IMR-90 (cell line): ENCODE measurements at regions not wholly inside any gene's neighbourhood (a gene's known extent, or its start where the extent isn't known, plus 50 kb on each side); places are given as distances from the start of the nearest gene placed in this dataset.

Experiments used
- ATAC-seq: fragments of 200-7000 bp; cut with Tn5 transposase; 2 replicates; pipeline ENCODE4 v1.9.1; 2020; ENCODE audit warnings: low read depth, mild to moderate bottlenecking, moderate library complexity
- BruUV-seq: library from RNA; stranded (reverse); fragments of 400-500 nt; replicated peaks from 2 replicates; lab custom pipeline; 2021; lab: Mats Ljungman, UMichigan
- CTCF ChIA-PET: fragments of 300-600 bp; formaldehyde crosslinking; extraction: SDS; loops from one replicate; lab custom pipeline; 2021; ENCODE audit warnings: antibody characterized with exemption; lab: Yijun Ruan, JAX
- POLR2A ChIA-PET: fragments of 300-600 bp; sonication (Branson Sonifier 250); formaldehyde crosslinking; loops from one replicate; lab custom pipeline; 2022; ENCODE audit warnings: antibody characterized with exemption; ENCODE audit not compliant: unreplicated experiment; lab: Charles Lee
- DNase-seq: peaks from one replicate; pipeline ENCODE4 v3.0.0; 2013
- H2AFZ ChIP-seq: replicated peaks from 2 replicates; pipeline ENCODE3; 2013; ENCODE audit warnings: low read length, mild to moderate bottlenecking; ENCODE audit not compliant: poor library complexity
- H2AK5ac ChIP-seq: 2 replicates; pipeline ENCODE4 v1.6.1; 2013; ENCODE audit warnings: low read depth, low read length, inconsistent platforms
- H2AK9ac ChIP-seq: replicated peaks from 2 replicates; pipeline ENCODE3; 2013; ENCODE audit warnings: mild to moderate bottlenecking, low read depth, low read length, moderate library complexity; ENCODE audit not compliant: poor library complexity
- H2BK120ac ChIP-seq: 2 replicates; pipeline ENCODE4 v1.6.1; 2013; ENCODE audit warnings: low read depth, low read length, inconsistent platforms
- H2BK15ac ChIP-seq: 3 replicates; pipeline ENCODE4 v1.6.1; 2013; ENCODE audit warnings: low read depth, low read length, inconsistent platforms
- H2BK20ac ChIP-seq: 2 replicates; pipeline ENCODE4 v1.6.1; 2013; ENCODE audit warnings: low read depth, mild to moderate bottlenecking, inconsistent platforms, low read length, moderate library complexity
- H2BK5ac ChIP-seq: 2 replicates; pipeline ENCODE4 v1.6.1; 2013; ENCODE audit warnings: mild to moderate bottlenecking, low read depth, low read length, inconsistent platforms; ENCODE audit not compliant: poor library complexity, severe bottlenecking
- H3K14ac ChIP-seq: replicated peaks from 2 replicates; pipeline ENCODE4 v1.6.1; 2013; ENCODE audit warnings: low read depth, low read length, inconsistent platforms
- H3K18ac ChIP-seq: 2 replicates; pipeline ENCODE4 v1.6.1; 2013; ENCODE audit warnings: low read depth, low read length, control low read depth
- H3K23ac ChIP-seq: 2 replicates; pipeline ENCODE4 v1.6.1; 2013; ENCODE audit warnings: low read depth, low read length, inconsistent platforms
- H3K27ac ChIP-seq: 2 replicates; pipeline ENCODE4 v1.5.1; 2013; ENCODE audit warnings: mild to moderate bottlenecking, control low read depth, low read length; ENCODE audit not compliant: insufficient read depth
- H3K27me3 ChIP-seq: 2 replicates; pipeline ENCODE4 v1.6.1; 2013; ENCODE audit warnings: low read length; ENCODE audit not compliant: control insufficient read depth, insufficient read depth
- H3K36me3 ChIP-seq: 2 replicates; pipeline ENCODE4 v1.6.1; 2013; ENCODE audit warnings: low read length, mixed read lengths; ENCODE audit not compliant: control insufficient read depth, insufficient read depth
- H3K4ac ChIP-seq: 2 replicates; pipeline ENCODE4 v1.6.1; 2013; ENCODE audit warnings: low read depth, low read length, inconsistent platforms
- H3K4me1 ChIP-seq: 2 replicates; pipeline ENCODE4 v1.6.1; 2013; ENCODE audit warnings: low read length, mixed read lengths; ENCODE audit not compliant: control insufficient read depth, insufficient read depth
- H3K4me2 ChIP-seq: 2 replicates; pipeline ENCODE4 v1.6.1; 2013; ENCODE audit warnings: low read depth, mild to moderate bottlenecking, control low read depth, low read length, moderate library complexity
- H3K4me3 ChIP-seq: 2 replicates; pipeline ENCODE4 v1.5.1; 2013; ENCODE audit warnings: low read depth, mild to moderate bottlenecking, control low read depth, low read length, moderate library complexity; ENCODE audit not compliant: insufficient read depth
- H3K56ac ChIP-seq: 2 replicates; pipeline ENCODE4 v1.6.1; 2013; ENCODE audit warnings: low read length, inconsistent platforms; ENCODE audit not compliant: insufficient read depth; ENCODE audit errors: extremely low read depth
- H3K79me1 ChIP-seq, 2 experiments: 2 replicates each; pipeline ENCODE4 v1.6.1; 2013; ENCODE audit warnings: low read length in 2 of 2, inconsistent platforms in 1 of 2, low read depth in 1 of 2
- H3K9ac ChIP-seq: 2 replicates; pipeline ENCODE4 v1.6.1; 2013; ENCODE audit warnings: low read depth, low read length, control low read depth
- H3K9me1 ChIP-seq: 2 replicates; pipeline ENCODE4 v1.6.1; 2013; ENCODE audit warnings: low read length, inconsistent platforms; ENCODE audit not compliant: insufficient read depth
- H3K9me3 ChIP-seq: 2 replicates; pipeline ENCODE4 v1.6.1; 2013; ENCODE audit warnings: low read length; ENCODE audit not compliant: control insufficient read depth, insufficient read depth
- H4K20me1 ChIP-seq: 2 replicates; pipeline ENCODE4 v1.6.1; 2013; ENCODE audit warnings: low read length, inconsistent platforms; ENCODE audit not compliant: insufficient read depth
- H4K5ac ChIP-seq: 2 replicates; pipeline ENCODE4 v1.6.1; 2013; ENCODE audit warnings: mild to moderate bottlenecking, low read depth, low read length, control low read depth
- H4K8ac ChIP-seq, 2 experiments: 2 replicates each; pipeline ENCODE4 v1.6.1; 2013; ENCODE audit warnings: low read depth in 2 of 2, low read length in 2 of 2, control low read depth in 1 of 2, inconsistent platforms in 1 of 2
- H4K91ac ChIP-seq: 2 replicates; pipeline ENCODE4 v1.6.1; 2013; ENCODE audit warnings: low read depth, low read length, inconsistent platforms; ENCODE audit not compliant: insufficient read depth
- BHLHE40 ChIP-seq: fragments of 150-350 bp; IDR thresholded peaks from 2 replicates; pipeline ENCODE4 v1.6.1; 2016; ENCODE audit warnings: mild to moderate bottlenecking, low read depth, low read length
- CEBPB ChIP-seq: IDR thresholded peaks from 2 replicates; pipeline ENCODE4 v1.6.1; 2012; ENCODE audit warnings: low read depth, low read length, improper control_type of control experiment
- CHD1 ChIP-seq: IDR thresholded peaks from 2 replicates; pipeline ENCODE4 v1.6.1; 2012; ENCODE audit warnings: low read depth, low read length, improper control_type of control experiment
- FOS ChIP-seq: fragments of 150-350 bp; IDR thresholded peaks from 2 replicates; pipeline ENCODE4 v1.6.1; 2016; ENCODE audit warnings: low read depth, low read length
- MAFK ChIP-seq: IDR thresholded peaks from 2 replicates; pipeline ENCODE4 v1.6.1; 2012; ENCODE audit warnings: low read depth, low read length, improper control_type of control experiment
- MAZ ChIP-seq: IDR thresholded peaks from 2 replicates; pipeline ENCODE4 v1.6.1; 2012; ENCODE audit warnings: low read depth, mild to moderate bottlenecking, low read length, improper control_type of control experiment, moderate library complexity, borderline replicate concordance
- MXI1 ChIP-seq: IDR thresholded peaks from 2 replicates; pipeline ENCODE4 v1.6.1; 2012; ENCODE audit warnings: low read depth, mild to moderate bottlenecking, low read length, moderate library complexity, borderline replicate concordance
- NFE2L2 ChIP-seq: fragments of 150-350 bp; IDR thresholded peaks from 2 replicates; pipeline ENCODE4 v1.6.1; 2016; ENCODE audit warnings: low read depth, mild to moderate bottlenecking, low read length
- POLR2A ChIP-seq: IDR thresholded peaks from 2 replicates; pipeline ENCODE4 v1.6.1; 2012; ENCODE audit warnings: mild to moderate bottlenecking, low read depth, low read length
- RAD21 ChIP-seq: IDR thresholded peaks from 2 replicates; pipeline ENCODE4 v1.6.1; 2012; ENCODE audit warnings: low read length, improper control_type of control experiment
- RCOR1 ChIP-seq: IDR thresholded peaks from 2 replicates; pipeline ENCODE4 v1.6.1; 2012; ENCODE audit warnings: mild to moderate bottlenecking, low read length, improper control_type of control experiment; ENCODE audit not compliant: insufficient replicate concordance
- RFX5 ChIP-seq: IDR thresholded peaks from 2 replicates; pipeline ENCODE4 v1.8.0; 2012; ENCODE audit warnings: low read depth, mild to moderate bottlenecking, low read length, moderate library complexity
- SMC3 ChIP-seq: fragments of 150-350 bp; IDR thresholded peaks from 2 replicates; pipeline ENCODE4 v1.6.1; 2016; ENCODE audit warnings: low read depth, mild to moderate bottlenecking, antibody characterized with exemption, low read length, moderate library complexity
- WGBS, 2 experiments: methylation state at CpG; one replicate each; pipeline versions ENCODE4 v1.1.5 to v1.1.7; 2013; ENCODE audit warnings: missing lambda C conversion rate in 2 of 2; ENCODE audit not compliant: insufficient read length in 1 of 2; ENCODE audit errors: extremely low coverage in 2 of 2; 5-methylcytosine and 5-hydroxymethylcytosine counted together
- dilution Hi-C: fragments of 300-500 bp; cut with HindIII; formaldehyde crosslinking; loops from one replicate; pipeline ENCODE4 v1.14.3; 2018; ENCODE audit warnings: low sequenced_read_pairs; ENCODE audit not compliant: unreplicated experiment
- in situ Hi-C: fragments of 300-500 bp; cut with MboI; formaldehyde crosslinking; loops from 3 replicates; pipeline ENCODE4 v1.14.3; 2019; ENCODE audit warnings: low sequenced_read_pairs, inconsistent platforms, mixed read lengths
- intact Hi-C: fragments of 100-400 bp; cut with micrococcal nuclease; formaldehyde crosslinking; loops from 2 replicates; pipeline ENCODE4 v1.10.0; 2022
- TF ChIP-seq, protein P1 (sequence below): fragments of 150-350 bp; IDR thresholded peaks from 2 replicates; pipeline ENCODE4 v1.6.1; 2017; ENCODE audit warnings: mild to moderate bottlenecking, antibody characterized with exemption, low read length, low read depth
- TF ChIP-seq, protein P2 (sequence below): fragments of 150-350 bp; IDR thresholded peaks from 2 replicates; pipeline ENCODE4 v1.6.1; 2016; ENCODE audit warnings: low read depth, mild to moderate bottlenecking, low read length, moderate library complexity, borderline replicate concordance
- TF ChIP-seq, protein P3 (sequence below): conservative IDR thresholded peaks from 2 replicates; pipeline ENCODE4 v1.5.1; 2012; ENCODE audit warnings: mild to moderate bottlenecking, low read depth, low read length, improper control_type of control experiment

DNA sequence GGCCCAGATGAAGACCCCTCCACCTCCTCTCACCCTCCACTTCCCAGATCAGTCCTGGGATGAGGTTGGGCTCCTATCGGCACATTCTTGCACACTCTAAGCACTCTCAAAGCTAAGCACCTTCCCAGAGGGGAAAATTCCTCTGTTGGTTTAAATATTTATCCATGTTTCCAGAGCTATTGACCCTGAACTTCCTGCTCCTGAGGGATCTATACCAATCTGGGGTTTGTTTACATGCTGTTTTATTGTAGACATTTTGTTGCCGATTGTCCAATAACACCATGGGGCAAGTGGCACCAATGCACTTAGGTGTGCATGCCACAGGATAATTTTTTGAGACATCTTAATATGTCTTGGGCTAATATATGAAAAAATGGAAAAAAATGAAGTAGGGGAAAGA is 476.2 kb downstream of the SLC4A3 start:
- no peak overlapping the region for H3K4me2 ChIP-seq
- ChIA-PET CTCF (no interaction called here), POLR2A (no interaction called here)
- no peak overlapping the region for H3K9ac ChIP-seq
- in situ Hi-C loops (loop anchor here (10.0 to 25.0 kb wide), 2 partner anchors 1471 to 1859 kb away; partner anchors contain the start of gene EPHA4), dilution Hi-C loops (no loop called here), intact Hi-C loops (loop anchor here (5.0 to 10.0 kb wide), 2 partner anchors 481 to 1864 kb away; no protein-coding TSS in a partner anchor)
- H3K9me3 ChIP-seq, result no peaks in the 10 kb centered on the region
- no peak overlapping the region for H3K18ac ChIP-seq
- H3K9me1 ChIP-seq, result no peaks in the 10 kb centered on the region
- no peaks in the 10 kb centered on the region for H4K20me1 ChIP-seq
- H3K23ac ChIP-seq, result no peak overlapping the region
- no peak overlapping the region for H3K14ac ChIP-seq
- H2AK9ac ChIP-seq, result no peak overlapping the region
- no peaks in the 10 kb centered on the region for H3K36me3 ChIP-seq
- no peak overlapping the region for H4K5ac ChIP-seq
- TF ChIP-seq NFE2L2, result no peak
- TF ChIP-seq CEBPB, result no peak
- TF ChIP-seq, protein P1, sequence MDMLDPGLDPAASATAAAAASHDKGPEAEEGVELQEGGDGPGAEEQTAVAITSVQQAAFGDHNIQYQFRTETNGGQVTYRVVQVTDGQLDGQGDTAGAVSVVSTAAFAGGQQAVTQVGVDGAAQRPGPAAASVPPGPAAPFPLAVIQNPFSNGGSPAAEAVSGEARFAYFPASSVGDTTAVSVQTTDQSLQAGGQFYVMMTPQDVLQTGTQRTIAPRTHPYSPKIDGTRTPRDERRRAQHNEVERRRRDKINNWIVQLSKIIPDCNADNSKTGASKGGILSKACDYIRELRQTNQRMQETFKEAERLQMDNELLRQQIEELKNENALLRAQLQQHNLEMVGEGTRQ, result no peak
- no peak for TF ChIP-seq BHLHE40
- no peak for TF ChIP-seq MXI1
- TF ChIP-seq CHD1, result no peak
- no peak for TF ChIP-seq RAD21
- no peak for TF ChIP-seq MAFK
- no peak for TF ChIP-seq SMC3
- no peak for TF ChIP-seq RCOR1
- TF ChIP-seq RFX5, result no peak
- TF ChIP-seq, protein P2, sequence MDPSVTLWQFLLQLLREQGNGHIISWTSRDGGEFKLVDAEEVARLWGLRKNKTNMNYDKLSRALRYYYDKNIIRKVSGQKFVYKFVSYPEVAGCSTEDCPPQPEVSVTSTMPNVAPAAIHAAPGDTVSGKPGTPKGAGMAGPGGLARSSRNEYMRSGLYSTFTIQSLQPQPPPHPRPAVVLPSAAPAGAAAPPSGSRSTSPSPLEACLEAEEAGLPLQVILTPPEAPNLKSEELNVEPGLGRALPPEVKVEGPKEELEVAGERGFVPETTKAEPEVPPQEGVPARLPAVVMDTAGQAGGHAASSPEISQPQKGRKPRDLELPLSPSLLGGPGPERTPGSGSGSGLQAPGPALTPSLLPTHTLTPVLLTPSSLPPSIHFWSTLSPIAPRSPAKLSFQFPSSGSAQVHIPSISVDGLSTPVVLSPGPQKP, result no peak
- TF ChIP-seq, protein P3, sequence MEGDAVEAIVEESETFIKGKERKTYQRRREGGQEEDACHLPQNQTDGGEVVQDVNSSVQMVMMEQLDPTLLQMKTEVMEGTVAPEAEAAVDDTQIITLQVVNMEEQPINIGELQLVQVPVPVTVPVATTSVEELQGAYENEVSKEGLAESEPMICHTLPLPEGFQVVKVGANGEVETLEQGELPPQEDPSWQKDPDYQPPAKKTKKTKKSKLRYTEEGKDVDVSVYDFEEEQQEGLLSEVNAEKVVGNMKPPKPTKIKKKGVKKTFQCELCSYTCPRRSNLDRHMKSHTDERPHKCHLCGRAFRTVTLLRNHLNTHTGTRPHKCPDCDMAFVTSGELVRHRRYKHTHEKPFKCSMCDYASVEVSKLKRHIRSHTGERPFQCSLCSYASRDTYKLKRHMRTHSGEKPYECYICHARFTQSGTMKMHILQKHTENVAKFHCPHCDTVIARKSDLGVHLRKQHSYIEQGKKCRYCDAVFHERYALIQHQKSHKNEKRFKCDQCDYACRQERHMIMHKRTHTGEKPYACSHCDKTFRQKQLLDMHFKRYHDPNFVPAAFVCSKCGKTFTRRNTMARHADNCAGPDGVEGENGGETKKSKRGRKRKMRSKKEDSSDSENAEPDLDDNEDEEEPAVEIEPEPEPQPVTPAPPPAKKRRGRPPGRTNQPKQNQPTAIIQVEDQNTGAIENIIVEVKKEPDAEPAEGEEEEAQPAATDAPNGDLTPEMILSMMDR, result no peak
- TF ChIP-seq FOS, result no peak
- no peak for TF ChIP-seq MAZ
- TF ChIP-seq POLR2A, result no peak
- no peak overlapping the region for H3K4ac ChIP-seq
- no peak overlapping the region for H4K8ac ChIP-seq
- H3K4me1 ChIP-seq, result peaks cover 3% of the 10 kb centered on the region
- no peaks in the 10 kb centered on the region for H3K27me3 ChIP-seq
- H2AK5ac ChIP-seq, result no peak overlapping the region
- H3K27ac ChIP-seq, result no peak overlapping the region
- no peak overlapping the region for H2BK120ac ChIP-seq
- no peak overlapping the region; the same call in 1 of the 2 replicates for H2BK20ac ChIP-seq
- H2AFZ ChIP-seq, result no peak overlapping the region
- no peak overlapping the region for H2BK15ac ChIP-seq
- H3K4me3 ChIP-seq, result no peak overlapping the region
- no peak overlapping the region for H4K91ac ChIP-seq
- ATAC-seq (no peak), DNase-seq (no peak)
- no peak overlapping the region for H2BK5ac ChIP-seq
- WGBS, 2 experiments, result no CpG with 5 or more reads among the region's 2 CpGs
- BruUV-seq, result no TSS peak
- no peaks in the 10 kb centered on the region for H3K79me1 ChIP-seq
- H3K56ac ChIP-seq, result no peak overlapping the region
